Activated T-cell treated with anti-CD3 and anti-CD28 coated beads for 24 hours (primary cell): ENCODE measurements at regions not wholly inside any gene's neighbourhood (a gene's known extent, or its start where the extent isn't known, plus 50 kb on each side); places are given as distances from the start of the nearest gene placed in this dataset.

ENCODE experiments used
- DNase-seq: peaks from one replicate; pipeline ENCODE4 v3.0.0-alpha.2; 2020; ENCODE audit warnings: low read depth

DNA sequence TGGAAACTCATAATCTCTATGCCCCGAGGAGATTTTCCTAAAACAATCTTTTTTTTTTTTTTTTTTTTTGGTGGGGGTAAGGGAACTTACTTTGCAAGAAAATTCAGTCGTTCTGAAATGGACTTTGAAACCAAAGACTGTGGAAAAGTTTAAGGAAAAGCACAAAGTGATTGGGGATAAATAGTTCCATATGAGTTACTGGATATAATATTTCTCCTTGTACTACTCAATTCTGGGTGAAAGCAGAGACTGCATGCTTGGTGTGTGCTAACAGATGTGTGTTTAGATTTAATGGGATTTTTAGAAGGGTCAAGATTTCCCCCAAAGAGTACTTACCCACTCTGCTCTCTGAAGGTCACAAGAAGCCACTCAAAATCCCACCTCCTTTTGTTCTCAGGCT, 204.9 kb upstream of the USP24 start:
- no peak for DNase-seq

DNA sequence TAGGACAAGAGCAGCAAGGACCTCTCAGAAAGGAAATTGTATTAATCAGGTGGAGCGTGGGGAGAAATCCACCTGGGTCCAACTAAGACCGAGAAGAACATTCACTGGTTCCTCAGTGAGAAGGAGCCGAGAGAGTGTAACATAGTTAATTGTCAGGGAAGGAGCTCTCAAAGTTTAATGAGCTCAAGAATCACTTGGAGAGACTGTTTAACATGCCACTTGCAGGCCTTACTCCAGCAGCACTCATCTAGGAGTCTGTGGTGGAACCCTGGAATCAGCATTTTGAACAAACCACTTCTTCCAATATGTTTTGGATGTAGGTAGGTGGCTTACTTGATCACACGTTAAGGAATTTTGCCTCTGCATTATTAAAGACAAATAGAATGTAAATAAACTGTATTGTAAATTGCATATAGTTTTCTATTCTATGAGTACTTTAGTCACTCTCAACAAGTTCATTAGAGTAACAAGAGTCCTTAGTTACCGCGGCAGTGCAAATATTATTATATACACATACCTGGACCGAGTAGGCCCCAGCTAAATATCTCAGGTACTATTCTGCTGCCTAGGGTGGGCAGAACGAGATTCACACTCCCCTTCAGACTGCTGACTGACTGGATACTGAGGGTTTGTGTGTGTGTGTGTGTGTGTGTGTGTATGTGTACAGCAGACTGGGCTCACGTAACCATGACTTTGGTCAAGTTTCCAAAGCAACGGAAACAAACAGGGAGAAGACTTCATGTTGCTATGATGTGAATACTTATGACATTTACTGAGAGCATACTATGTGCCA, 203.2 kb upstream of the USP24 start:
- no peak for DNase-seq

DNA sequence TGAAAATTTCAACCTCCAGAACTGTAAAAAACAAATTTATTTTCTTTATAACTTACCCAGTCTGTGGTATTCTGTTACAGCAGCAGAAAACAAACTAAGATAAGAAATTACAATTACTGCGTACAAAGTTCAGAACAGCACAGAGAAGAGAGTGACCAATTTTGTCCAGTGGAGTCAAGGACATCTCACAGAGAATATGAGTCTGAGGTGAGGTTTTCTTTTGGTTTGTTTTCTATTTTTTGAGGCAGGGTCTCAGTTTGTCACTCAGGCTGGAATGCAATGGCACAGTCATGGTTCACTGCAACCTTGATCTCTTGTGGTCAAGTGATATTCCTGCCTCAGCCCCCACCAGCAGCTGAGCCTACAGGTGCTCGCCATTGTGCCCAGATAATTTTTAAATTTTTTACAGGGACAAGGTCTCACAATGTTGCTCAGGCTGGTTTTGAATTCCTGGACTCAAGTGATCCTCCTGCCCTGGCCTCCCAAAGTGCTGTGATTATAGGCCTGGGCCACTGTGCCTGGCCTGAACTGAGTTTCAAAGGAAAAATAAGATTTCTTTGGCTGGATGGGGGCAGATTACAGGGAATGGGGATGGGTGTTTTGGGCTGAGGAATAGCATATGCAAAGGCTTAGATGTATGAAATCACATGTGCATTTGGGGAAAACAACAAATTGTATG, 201.1 kb upstream of the USP24 start:
- DNase-seq = no peak

DNA sequence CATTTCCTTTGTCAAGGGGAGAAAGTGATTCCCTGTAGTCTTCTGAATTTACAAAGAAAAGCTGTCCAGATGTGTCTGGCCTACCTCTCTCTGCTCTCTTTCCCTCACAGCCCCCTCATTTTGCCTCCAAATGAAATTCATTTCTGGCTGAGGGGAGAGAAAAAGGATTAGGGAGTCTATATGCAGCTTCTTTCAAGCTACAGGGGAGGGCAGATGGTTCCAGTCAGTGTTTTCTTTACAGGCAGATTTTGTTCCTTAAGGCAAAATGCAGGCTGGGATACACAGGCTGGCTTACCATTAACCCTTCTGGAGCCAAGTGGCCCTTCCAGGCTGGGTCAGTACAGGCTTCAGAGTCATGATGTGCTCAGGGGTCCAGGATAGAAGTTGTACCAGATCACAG, 198.1 kb upstream of the USP24 start:
- no peak for DNase-seq

DNA sequence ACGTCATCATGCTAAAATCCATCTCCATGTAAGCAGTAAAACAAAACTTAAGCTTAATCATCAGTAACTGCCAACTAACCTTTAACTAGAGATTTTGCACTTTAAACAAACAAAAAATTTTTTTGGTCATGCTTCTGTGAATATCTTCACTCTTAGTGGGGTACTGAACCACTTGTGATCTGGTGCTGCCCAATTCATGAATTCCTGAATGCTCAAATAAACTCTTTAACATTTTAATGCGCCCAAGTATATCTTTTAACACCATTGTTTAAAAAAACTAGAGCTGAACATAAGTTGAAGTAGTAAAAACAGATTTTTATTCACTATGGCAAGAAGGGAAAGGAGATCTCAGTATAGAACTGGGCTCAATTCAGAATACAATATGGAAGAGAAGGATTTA, 196.9 kb upstream of the USP24 start:
- DNase-seq = no peak

DNA sequence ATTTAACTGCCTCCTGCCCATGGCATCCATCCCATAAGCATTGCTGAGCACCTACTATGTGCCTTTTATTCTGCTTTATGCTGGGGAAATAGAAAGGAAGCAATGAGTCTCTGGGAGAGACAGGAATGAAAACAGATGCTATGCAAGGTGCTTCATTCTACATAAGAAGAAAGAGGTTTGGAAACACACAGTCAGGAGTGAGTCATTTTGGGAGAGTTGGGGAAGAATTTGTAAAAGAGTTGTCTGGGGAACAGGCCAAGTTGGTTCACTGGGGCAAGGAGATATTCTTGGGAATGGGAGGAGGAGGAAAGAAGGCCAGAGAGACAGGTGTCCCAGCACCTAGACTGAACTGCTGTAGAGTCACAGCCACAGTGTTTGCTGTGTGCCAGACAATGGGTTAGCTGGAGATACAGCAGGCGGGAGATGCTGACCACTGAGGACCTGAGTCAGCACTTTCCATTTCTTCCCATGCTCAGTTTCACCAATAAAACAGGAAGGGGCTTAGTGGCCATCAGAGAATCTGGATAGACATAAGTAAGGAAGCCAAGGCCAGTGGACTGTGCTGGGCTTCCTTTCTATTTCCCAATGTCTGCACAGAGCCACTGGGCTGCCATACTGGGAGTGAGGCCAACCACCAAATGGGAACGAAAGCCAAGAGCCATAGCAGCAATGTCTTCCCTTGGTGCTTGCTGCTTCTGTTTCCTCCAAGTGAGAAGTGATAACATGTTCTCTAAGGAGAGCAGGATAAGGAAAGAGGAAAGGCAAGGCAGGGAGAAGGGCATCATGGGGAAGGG, 187.7 kb upstream of the USP24 start:
- DNase-seq = no peak

DNA sequence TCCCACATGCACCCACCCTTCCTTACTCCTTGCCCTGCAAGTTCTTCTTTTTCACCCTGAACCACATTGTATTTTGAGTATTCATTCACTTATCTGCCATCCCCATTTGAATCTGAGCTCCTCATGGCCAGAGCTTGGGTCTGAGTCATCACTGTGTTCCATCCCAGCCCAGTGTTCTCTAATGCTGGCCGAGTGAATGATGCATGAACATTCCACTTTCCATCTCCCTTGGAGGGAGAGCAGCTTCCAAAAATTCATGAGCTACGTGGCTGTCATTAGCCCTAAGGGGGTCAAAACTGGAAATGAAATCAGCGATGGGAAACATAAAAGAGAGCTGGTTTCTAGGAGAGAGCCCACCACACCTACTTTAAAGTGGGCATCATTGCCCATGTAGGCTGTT, 187.0 kb upstream of the USP24 start:
- no peak for DNase-seq

DNA sequence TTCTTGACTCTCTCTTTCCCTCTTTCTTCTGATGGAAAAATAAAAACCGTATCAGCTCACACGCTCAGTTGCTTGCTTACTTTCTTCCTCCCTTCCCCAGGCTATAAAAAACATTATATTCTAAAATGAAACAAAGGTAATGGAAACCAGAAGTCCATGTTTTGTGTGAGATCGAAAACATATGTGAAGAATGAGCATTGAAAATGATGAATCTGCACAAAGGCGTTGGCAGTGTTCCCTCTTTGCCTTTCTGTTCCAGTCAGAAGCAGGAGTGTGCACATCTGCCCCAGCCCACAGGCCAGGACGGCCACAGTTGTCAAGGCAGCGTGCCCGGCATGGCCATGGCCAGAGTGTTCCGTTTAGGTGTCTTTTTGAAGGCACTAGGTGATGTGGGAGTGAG, 185.3 kb upstream of the USP24 start:
- DNase-seq = no peak

DNA sequence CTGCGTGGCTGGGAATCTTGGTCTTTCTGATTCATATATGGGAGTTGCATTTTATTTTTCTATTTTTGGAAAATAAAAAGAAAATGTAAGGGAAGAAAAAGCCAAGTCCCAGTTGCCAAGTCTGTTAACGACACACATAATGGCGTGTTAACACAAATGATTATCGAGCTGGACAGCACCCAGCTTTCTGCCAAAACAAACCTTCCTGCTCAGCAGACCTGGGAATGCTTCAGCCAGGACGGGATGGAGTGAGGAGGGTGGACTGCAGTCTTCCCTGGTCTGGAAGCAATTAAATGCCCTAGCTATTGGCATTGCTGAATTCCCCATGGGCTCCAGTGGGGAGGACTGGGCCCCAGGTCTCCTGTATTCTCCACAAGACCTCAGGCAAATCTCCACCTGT, 184.2 kb upstream of the USP24 start:
- DNase-seq = no peak

DNA sequence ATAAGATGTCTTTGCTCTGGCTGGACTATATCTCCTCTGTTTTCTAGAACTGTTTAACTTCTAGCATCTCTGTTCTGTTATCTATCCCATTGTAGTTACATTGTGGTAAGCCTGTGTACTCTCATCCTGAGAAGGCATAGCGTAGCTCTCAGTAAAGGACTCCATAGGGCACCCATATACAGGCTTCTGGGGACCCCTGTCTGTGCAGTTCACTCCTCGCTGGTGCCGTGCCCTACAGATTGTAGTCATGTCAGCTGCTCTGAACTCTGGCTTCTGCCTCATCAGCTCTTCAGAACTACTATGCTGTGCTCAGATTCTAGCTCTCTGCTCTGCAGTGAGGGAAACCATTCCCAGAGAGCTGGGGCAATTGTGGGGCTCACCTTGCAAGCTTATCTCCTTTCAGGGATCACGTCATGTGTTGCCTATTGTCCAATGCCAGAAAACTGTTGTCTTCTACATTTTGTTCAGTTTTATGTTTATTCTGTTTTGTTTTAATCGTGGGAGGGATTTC, 181.3 kb upstream of the USP24 start:
- no peak for DNase-seq

DNA sequence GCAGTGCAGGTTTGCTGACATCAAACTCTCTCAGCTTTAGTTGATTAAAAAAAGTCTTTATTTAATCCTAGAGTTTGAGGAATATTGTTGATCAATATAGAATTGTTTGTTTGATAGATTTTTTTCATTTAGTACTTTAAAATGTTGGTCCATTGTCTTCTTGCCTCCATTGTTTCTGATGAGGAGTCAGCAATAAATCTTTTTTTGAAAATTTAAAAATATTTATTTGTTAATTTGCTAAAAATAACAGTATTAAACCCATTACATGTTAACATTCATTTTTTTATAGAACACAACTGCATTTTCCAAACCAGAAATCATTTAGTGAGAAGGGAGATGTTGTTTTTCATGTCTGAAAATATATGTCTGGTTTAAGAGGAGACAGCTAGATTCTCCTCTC, 173.8 kb upstream of the USP24 start:
- no peak for DNase-seq

DNA sequence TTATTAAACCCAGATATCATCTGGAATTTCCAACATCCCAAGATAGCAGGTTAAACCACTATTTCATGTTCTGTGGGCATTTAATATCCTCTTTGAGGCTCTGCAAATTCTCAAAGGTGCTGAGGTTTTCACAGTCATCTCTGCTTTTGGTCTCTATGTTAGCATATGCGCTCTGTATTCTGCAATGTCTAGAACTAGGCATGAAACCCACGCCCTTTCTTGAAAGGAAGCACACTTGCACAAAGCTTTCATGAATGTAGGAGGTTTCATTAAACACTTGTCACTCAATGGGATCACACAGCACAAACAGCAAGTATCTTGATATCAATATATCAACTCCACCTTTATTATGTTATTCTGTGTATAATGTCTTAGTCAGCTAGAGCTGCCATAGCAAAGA, 172.0 kb upstream of the USP24 start:
- no peak for DNase-seq

DNA sequence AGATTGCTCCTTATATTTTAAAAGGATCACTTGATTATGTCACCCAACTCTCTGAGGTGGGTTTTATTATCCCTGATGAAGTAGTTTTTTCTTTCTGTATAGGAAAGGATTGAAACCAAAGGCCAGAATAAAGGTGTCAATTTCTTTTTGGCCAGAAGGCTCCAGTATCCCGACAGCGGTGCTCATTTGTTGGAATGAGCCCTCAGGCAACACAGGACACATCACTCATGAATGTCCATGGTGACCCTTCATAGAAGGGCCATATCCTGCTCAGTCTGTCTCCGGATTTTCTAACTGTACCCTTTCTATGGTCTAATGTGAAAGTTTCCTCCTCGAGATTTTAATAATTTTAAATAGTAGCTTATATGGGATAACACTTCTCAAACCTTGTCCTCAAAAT, 171.3 kb upstream of the USP24 start:
- no peak for DNase-seq

DNA sequence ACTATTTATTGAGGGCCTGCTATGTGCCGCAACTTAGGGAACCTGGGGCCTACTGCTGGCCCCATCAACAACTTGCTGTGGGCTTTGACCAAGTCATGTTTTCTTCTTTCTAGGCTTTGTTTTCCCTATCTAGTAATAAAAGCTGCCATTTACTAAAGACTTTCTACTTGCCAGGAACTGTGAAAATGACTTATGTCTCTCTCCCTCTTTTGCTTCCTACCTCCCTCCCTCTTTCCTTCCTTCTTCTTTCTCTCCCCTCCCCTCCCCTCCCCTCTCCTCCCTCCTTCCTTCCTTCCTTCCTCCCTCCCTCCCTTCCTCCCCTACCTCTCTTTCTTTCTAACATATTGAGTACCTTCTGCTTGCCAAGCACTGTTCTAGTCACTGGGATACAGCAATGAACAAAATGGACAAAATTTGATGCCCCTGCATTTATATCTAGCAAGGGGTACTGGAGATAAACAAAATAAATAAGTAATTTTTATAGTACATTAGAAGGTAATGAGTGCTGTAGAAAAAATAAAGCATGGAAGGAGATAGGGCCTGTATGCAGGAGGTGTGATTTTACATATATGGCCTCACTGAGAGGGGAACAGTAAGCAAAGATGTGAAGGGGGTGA, 170.3 kb upstream of the USP24 start:
- no peak for DNase-seq

DNA sequence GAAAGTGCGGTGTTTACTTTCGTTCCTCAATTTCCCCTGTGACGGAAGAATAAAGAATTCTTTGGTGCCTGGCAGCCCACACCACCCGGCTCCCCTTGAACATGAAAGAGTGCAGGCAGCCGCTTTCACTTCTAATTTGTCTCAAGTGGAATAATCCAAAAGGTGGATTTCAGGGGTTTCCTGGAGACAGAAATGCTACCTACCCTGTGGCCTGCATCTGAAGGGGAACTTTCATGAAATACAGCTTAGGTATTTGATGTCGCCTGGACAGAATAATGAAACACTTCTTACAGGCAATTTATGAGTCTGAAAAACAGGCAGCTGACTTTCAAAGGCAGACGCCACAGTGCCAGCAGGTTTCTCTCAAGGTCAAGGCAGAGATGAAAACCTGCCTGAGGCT, 169.5 kb upstream of the USP24 start:
- DNase-seq = no peak

DNA sequence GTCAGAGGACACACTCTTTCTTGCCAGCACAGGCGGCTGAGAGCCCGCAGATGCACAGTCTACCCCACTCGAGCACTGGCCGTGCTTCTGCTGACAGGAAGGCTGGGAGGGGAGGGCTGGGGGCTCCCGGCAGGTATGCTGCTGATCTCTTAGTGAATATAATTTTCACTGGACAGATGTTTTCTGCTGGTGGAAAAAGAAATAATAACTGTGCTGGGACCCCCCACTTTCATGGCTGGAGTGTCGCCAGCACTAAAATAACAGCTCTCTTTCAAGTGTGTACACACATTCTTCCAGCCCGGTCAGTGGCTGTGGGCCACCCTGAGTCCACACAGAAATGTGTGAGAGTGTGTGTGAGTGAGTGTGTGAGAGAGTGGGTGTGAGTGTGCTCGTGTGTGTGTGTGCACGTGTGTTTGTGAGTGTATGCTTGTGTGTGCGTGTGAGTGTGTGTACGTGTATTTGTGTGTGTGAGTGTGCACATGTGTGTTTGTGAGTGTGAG, 167.7 kb upstream of the USP24 start:
- no peak for DNase-seq

DNA sequence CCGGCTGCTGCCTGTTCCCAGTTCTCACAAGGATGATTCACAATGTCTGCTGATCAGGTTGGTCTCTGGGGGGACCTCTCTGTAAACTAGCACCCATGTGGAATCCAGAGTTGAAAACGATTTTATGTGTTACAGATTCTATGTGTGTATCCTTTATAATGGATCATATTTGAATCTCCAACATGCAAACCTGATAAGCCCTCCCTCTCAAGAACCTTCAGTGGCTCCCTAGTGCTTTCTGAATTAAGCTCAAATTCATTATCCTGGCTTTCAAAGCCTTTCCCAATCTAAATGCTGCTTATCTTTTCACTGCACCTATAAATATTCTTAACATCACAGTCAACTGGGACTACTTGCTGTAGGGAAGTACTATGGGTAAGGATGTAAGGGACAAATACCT, 166.8 kb upstream of the USP24 start:
- no peak for DNase-seq

DNA sequence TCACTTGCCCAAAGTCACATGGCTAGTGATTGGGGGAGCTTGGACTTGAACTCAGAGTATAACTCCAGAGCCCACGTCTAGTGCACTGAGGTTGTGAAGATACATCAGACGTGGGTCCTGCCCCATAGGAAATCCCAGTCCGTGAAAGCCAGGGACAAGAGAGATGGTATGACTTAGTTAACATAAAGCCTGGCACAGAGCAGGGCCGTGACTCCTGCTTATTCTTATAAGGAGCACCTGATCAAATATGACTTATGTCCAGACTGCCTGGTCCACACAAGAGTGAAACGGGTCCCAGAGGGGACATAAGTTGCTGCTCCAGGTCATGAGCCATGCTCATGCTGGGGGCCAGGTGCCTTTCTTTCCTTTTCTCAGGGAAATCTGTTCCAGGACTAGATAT, 166.3 kb upstream of the USP24 start:
- DNase-seq = no peak

DNA sequence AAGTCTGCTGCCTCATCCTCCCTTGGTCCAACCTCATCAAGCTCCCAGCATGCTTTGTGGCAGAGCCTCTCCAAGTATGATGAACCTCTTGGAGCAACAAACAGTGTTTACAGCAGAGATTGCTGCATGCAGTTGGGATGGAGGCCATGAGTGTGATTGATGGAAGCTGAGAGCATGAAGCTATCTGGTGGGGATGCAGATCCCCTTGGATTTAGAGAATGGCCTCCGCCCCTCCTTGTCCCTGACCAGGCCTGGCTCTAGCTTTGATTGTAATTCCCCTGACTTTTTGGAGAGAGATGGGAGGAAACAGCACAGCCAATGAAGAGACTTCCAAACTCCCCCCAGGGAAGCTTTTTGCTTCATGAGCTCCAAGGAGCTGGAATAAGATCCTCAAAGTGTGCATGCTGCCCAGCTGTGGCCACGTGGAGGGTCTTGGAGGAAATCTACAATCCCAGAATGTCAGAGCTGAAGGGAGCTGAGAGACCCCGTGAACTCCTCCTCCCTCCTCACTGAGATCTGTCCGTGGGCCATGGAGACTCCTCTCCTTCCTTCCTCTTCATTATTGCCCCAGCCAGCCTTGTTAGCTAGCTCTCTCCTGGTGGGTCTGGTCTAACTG, 165.3 kb upstream of the USP24 start:
- no peak for DNase-seq

DNA sequence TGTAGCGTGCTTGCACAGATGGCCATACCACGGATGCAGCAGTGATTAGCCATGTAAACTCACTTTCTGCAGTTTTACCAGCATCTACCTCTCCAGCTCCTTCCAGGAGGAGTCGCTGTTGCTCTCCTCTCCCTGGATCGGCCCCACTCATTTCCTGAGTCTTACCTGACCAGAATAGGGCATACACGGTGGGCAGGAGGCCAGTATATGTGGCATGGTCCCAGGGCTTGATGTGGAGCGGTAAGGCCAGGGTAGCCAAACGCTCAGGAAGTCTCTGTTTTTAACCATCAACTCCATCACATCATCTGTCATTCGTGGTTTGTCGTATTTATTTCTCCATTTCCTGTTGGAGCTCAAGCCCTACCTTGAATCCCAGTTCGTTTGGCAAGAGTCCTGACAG, 163.4 kb upstream of the USP24 start:
- peak; percentile 11 for DNase-seq

DNA sequence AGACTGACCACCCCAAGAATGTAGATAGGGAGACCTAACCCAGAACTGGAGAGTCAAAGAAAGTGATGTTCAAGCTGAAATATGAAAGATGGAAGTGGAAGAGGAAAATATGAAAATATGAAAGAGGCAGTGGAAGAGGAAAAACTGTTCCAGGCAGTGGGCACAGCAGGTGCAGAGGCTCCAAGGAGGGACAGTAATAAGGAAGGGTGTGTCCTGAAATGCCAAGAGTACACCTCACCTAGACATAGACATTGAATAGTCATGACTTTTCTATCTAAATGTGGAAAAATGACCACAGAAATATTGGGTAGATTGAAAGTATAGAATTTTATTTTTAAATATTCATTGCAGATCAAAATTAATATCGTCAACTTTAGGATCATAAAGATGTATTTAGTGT, 161.7 kb upstream of the USP24 start:
- no peak for DNase-seq
